ENCODE measurements at regions not wholly inside any gene's neighbourhood (a gene's known extent, or its start where the extent isn't known, plus 50 kb on each side); places are given as distances from the start of the nearest gene placed in this dataset.

GRCh38 chr5:67547682-67548081 is 351.1 kb upstream of the CD180 start:
- TF ChIP-seq POLR2A (IDR thresholded peaks at IDR 0.05) (no peak), CTCF (IDR thresholded peaks at IDR 0.05) (no peak)

Data from Peyer's patch (tissue), 4 donors.